ENCODE measurements at regions not wholly inside any gene's neighbourhood (a gene's known extent, or its start where the extent isn't known, plus 50 kb on each side); places are given as distances from the start of the nearest gene placed in this dataset.

- TF ChIP-seq CTCF (conservative IDR thresholded peaks at IDR 0.05; ENCODE audit: low read depth in 2 of 2), result no peak
- TF ChIP-seq REST (IDR thresholded peaks at IDR 0.05; ENCODE audit: unreplicated experiment), result no peak
- TF ChIP-seq EZH2 (IDR thresholded peaks at IDR 0.05; ENCODE audit: low read depth, unreplicated experiment), result no peak
- no peak for TF ChIP-seq POLR2AphosphoS5 (IDR thresholded peaks at IDR 0.05; ENCODE audit: low read depth)
- TF ChIP-seq NANOG (IDR thresholded peaks at IDR 0.05; ENCODE audit: borderline replicate concordance), result no peak
- no peak for TF ChIP-seq EZH2phosphoT487 (IDR thresholded peaks at IDR 0.05; ENCODE audit: unreplicated experiment)
- no peak for TF ChIP-seq ZNF331 (CRISPR knock-in tag; IDR thresholded peaks at IDR 0.05; ENCODE audit: low read depth)
These were observed 988.0 kb downstream of the PCDH17 start for GRCh38 chr13:58619396-58620113.

Data from GM23338 (cell line).